ENCODE measurements at regions not wholly inside any gene's neighbourhood (a gene's known extent, or its start where the extent isn't known, plus 50 kb on each side); places are given as distances from the start of the nearest gene placed in this dataset.

DNA sequence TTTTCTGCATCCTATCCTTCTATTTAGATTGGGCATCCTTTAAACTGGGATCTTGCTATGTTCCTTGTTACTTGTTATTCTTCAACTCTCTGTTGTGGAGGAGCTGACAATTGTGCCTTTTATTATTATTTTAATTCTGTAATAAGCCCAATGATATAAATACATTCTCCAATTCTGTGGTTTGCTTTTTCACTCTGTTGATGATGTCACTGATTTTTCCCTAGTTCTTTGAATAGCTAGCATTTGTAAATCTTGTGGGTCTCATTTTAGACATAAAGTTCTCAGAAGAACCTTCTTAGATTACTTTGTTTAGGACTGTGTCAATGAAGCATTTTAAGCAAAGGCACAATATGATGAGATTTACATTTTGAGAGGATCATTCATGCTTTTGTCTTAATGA is 79.5 kb upstream of the SLC8A1 start:
- no peak overlapping the region for H3K4me3 ChIP-seq (ENCODE audit: low read depth, low read length)
- TF ChIP-seq, protein P1, sequence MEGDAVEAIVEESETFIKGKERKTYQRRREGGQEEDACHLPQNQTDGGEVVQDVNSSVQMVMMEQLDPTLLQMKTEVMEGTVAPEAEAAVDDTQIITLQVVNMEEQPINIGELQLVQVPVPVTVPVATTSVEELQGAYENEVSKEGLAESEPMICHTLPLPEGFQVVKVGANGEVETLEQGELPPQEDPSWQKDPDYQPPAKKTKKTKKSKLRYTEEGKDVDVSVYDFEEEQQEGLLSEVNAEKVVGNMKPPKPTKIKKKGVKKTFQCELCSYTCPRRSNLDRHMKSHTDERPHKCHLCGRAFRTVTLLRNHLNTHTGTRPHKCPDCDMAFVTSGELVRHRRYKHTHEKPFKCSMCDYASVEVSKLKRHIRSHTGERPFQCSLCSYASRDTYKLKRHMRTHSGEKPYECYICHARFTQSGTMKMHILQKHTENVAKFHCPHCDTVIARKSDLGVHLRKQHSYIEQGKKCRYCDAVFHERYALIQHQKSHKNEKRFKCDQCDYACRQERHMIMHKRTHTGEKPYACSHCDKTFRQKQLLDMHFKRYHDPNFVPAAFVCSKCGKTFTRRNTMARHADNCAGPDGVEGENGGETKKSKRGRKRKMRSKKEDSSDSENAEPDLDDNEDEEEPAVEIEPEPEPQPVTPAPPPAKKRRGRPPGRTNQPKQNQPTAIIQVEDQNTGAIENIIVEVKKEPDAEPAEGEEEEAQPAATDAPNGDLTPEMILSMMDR (conservative IDR thresholded peaks at IDR 0.05; ENCODE audit: low read depth, low read length) = no peak
- no peak for DNase-seq (ENCODE audit: low read depth)

DNA sequence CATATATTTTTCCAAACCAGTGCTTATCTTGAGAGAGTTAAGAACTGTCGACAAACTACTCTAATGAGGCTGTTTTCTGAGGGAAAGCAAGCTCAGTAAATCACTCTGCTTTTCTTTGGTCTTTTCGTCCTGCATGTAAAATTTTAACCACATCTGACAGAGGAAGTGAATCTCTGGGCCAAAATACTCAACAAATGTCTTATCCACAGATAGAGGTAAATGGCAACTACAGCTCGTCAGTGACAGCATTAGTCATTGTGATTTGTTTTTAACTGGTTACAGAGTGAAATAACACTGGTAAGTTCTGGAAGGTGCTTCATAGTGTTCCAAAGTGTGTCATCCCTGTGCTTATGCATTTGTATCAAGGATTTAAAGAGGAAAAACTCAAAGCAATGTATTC is 82.6 kb upstream of the SLC8A1 start:
- no peak overlapping the region for H3K4me3 ChIP-seq (ENCODE audit: low read depth, low read length)
- TF ChIP-seq, protein P1 (conservative IDR thresholded peaks at IDR 0.05; ENCODE audit: low read depth, low read length) = no peak
- no peak for DNase-seq (ENCODE audit: low read depth)

DNA sequence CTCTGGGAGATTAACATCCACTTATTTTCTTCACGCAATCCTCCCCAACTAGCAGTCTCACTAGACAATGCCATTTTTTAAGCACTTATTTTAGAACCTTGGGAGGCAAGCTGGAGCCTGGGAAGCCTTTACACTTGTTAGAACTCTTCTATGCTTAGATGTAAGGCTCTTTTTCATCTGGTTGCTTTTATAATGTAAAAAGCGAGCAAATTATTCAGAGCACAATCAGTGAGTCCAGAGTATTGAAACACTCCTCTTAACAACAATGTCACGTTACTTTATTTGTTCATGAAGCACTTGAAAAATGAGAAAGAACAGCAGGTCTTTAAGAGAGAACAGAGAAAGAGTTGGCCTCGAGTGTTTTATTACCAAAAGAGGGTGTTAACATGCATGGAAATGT is 84.1 kb upstream of the SLC8A1 start:
- no peak for DNase-seq (ENCODE audit: low read depth)
- TF ChIP-seq, protein P1 (conservative IDR thresholded peaks at IDR 0.05; ENCODE audit: low read depth, low read length) = no peak
- H3K4me3 ChIP-seq (ENCODE audit: low read depth, low read length) = no peak overlapping the region

DNA sequence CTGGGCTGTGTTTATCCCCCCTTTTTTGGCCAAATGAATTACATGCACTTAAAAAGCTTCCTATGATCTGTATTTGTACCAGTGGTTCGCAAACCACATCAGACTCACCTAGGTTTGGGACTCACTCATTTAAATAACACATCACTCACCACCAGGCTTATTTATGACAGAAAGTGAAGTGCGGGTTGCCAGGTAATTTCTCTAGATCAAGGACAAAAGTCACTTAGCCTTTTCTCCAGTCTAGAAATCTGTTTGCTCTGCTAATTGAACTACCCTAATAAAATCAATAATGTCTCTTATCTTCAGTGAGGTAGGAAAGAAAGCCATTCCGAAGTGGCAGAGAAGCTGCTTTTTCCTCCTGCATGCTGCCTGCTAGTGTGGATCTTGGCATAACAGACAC is 88.1 kb upstream of the SLC8A1 start:
- H3K4me3 ChIP-seq (ENCODE audit: low read depth, low read length) = no peak overlapping the region
- no peak for DNase-seq (ENCODE audit: low read depth)
- TF ChIP-seq, protein P1 (conservative IDR thresholded peaks at IDR 0.05; ENCODE audit: low read depth, low read length) = no peak

DNA sequence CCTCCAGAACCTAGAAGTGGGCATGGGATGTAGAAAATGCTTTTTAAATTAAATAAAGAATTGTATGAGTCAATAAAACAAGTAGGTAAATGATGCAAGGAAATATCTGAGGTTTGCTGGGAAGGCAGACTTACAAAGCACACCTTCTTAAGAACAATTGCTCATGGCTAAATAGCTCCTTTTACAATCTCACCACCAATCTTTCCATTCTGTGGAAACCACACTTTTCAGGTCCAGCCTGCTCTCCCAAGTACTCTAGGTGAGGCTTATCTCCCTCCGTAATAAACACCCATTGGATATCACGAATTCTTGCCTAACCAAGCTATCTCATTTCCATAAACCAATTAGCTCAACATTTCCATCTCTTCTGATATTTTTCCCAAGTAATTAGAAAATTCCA is 91.5 kb upstream of the SLC8A1 start:
- no peak overlapping the region for H3K4me3 ChIP-seq (ENCODE audit: low read depth, low read length)
- no peak for DNase-seq (ENCODE audit: low read depth)
- TF ChIP-seq, protein P1 (conservative IDR thresholded peaks at IDR 0.05; ENCODE audit: low read depth, low read length) = no peak

DNA sequence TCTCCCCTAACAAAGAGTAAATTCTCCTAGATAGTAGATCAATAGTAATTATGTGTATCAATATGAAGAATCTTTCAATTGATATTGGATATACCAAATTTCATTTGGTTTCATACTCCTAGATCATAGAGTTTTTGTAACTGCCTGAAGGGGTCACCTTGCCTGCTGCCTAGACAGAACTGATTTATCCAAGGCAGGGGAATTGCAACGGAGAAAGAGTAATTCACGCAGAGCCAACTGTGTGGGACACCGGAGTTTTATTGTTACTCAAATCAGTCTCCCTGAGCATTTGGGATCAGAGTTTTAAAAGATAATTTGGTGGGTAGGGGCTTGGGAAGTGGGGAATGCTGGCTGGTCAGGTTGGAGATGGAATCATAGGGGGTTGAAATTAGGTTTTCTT is 92.2 kb upstream of the SLC8A1 start:
- TF ChIP-seq, protein P1 (conservative IDR thresholded peaks at IDR 0.05; ENCODE audit: low read depth, low read length) = no peak
- H3K4me3 ChIP-seq (ENCODE audit: low read depth, low read length) = no peak overlapping the region
- DNase-seq (ENCODE audit: low read depth) = no peak

DNA sequence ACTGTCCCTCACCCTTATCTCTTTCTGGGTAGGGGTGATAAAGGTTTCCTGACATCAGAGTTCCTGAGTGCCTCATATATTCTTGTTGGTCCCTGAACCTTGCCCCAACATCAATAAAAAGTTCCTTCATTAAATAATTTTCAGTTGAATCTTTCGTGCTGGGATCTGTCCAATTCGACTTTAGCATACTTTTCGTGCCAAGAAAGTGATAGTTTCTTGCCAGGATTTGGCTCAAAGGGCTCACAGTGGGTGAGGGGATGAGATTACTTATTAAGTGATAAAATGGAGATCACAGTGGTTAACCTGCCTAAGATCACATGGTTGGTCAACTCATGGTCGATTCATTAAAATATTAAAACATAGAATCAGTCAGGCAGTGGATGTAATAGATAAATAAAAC is 93.8 kb upstream of the SLC8A1 start:
- no peak for DNase-seq (ENCODE audit: low read depth)
- no peak overlapping the region for H3K4me3 ChIP-seq (ENCODE audit: low read depth, low read length)
- TF ChIP-seq, protein P1 (conservative IDR thresholded peaks at IDR 0.05; ENCODE audit: low read depth, low read length) = no peak

Measured in epithelial cell of proximal tubule (primary cell).